ENCODE measurements at regions not wholly inside any gene's neighbourhood (a gene's known extent, or its start where the extent isn't known, plus 50 kb on each side); places are given as distances from the start of the nearest gene placed in this dataset.
"Not testable (repeated sequence)": the region's sequence is repeated elsewhere in the genome, so short reads cannot be mapped to it uniquely, and the experiment has no call there.

- not testable (repeated sequence) for H3K27me3 ChIP-seq (ENCODE audit: insufficient read depth, low read length); DNase-seq (ENCODE audit: low read depth); H3K27ac ChIP-seq (ENCODE audit: low read depth, low read length); H3K4me2 ChIP-seq (ENCODE audit: low read length); H3K9me3 Mint-ChIP-seq (ENCODE audit: unreplicated experiment); H3K27ac Mint-ChIP-seq (ENCODE audit: unreplicated experiment); H3K27me3 Mint-ChIP-seq (ENCODE audit: low read depth, unreplicated experiment); FAIRE-seq; H3K36me3 ChIP-seq (ENCODE audit: insufficient read depth, low read length); H3K79me2 ChIP-seq (ENCODE audit: insufficient read depth, low read length); H2AFZ ChIP-seq (ENCODE audit: low read depth, low read length); H3K9ac ChIP-seq (ENCODE audit: low read length); H4K20me1 ChIP-seq (ENCODE audit: insufficient read depth, low read length); H3K9me3 ChIP-seq (ENCODE audit: insufficient read depth, low read depth, low read length); H3K4me3 ChIP-seq (ENCODE audit: insufficient read depth, low read depth, low read length); H3K4me3 Mint-ChIP-seq (ENCODE audit: unreplicated experiment); H3K36me3 Mint-ChIP-seq (ENCODE audit: low read depth, unreplicated experiment); H3K4me1 Mint-ChIP-seq (ENCODE audit: low read depth, unreplicated experiment); H3K4me1 ChIP-seq (ENCODE audit: insufficient read depth, low read length)
Measured at GRCh38 chr17:15869868-15870267, 75.1 kb upstream of the ADORA2B start.

- not testable (repeated sequence) for H3K4me1 ChIP-seq (ENCODE audit: insufficient read depth, low read length); H3K9ac ChIP-seq (ENCODE audit: low read length); H3K36me3 Mint-ChIP-seq (ENCODE audit: low read depth, unreplicated experiment); H4K20me1 ChIP-seq (ENCODE audit: insufficient read depth, low read length); DNase-seq (ENCODE audit: low read depth); H3K27me3 ChIP-seq (ENCODE audit: insufficient read depth, low read length); H3K27ac ChIP-seq (ENCODE audit: low read depth, low read length); H3K9me3 ChIP-seq (ENCODE audit: insufficient read depth, low read depth, low read length); H3K4me3 ChIP-seq (ENCODE audit: insufficient read depth, low read depth, low read length); H3K27me3 Mint-ChIP-seq (ENCODE audit: low read depth, unreplicated experiment); H2AFZ ChIP-seq (ENCODE audit: low read depth, low read length); FAIRE-seq; H3K4me1 Mint-ChIP-seq (ENCODE audit: low read depth, unreplicated experiment); H3K27ac Mint-ChIP-seq (ENCODE audit: unreplicated experiment); H3K79me2 ChIP-seq (ENCODE audit: insufficient read depth, low read length); H3K9me3 Mint-ChIP-seq (ENCODE audit: unreplicated experiment); H3K4me2 ChIP-seq (ENCODE audit: low read length); H3K4me3 Mint-ChIP-seq (ENCODE audit: unreplicated experiment); H3K36me3 ChIP-seq (ENCODE audit: insufficient read depth, low read length)
Measured at GRCh38 chr17:15872677-15873076, 72.3 kb upstream of the ADORA2B start.

GRCh38 chr17:15877882-15878500 lies 66.9 kb upstream of the ADORA2B start:
- not testable (repeated sequence) for H3K4me3 ChIP-seq (ENCODE audit: insufficient read depth, low read depth, low read length); H3K27me3 ChIP-seq (ENCODE audit: insufficient read depth, low read length); H3K27ac Mint-ChIP-seq (ENCODE audit: unreplicated experiment); H3K4me1 ChIP-seq (ENCODE audit: insufficient read depth, low read length); H3K4me1 Mint-ChIP-seq (ENCODE audit: low read depth, unreplicated experiment); H3K9ac ChIP-seq (ENCODE audit: low read length); H3K4me2 ChIP-seq (ENCODE audit: low read length); FAIRE-seq; H4K20me1 ChIP-seq (ENCODE audit: insufficient read depth, low read length); H3K27me3 Mint-ChIP-seq (ENCODE audit: low read depth, unreplicated experiment); H3K27ac ChIP-seq (ENCODE audit: low read depth, low read length); H3K79me2 ChIP-seq (ENCODE audit: insufficient read depth, low read length); H3K9me3 ChIP-seq (ENCODE audit: insufficient read depth, low read depth, low read length); H3K4me3 Mint-ChIP-seq (ENCODE audit: unreplicated experiment); H2AFZ ChIP-seq (ENCODE audit: low read depth, low read length); H3K36me3 ChIP-seq (ENCODE audit: insufficient read depth, low read length); H3K36me3 Mint-ChIP-seq (ENCODE audit: low read depth, unreplicated experiment); H3K9me3 Mint-ChIP-seq (ENCODE audit: unreplicated experiment)
- peak; percentile 44 for DNase-seq (ENCODE audit: low read depth)

- Mint-ChIP-seq H3K9me3 (ENCODE audit: unreplicated experiment) (no peaks in the 10 kb centered on the region), H3K27me3 (ENCODE audit: low read depth, unreplicated experiment) (no peaks in the 10 kb centered on the region), H3K27ac (ENCODE audit: unreplicated experiment) (peak overlapping the region; percentile 63), H3K4me1 (ENCODE audit: low read depth, unreplicated experiment) (peaks cover 5% of the 10 kb centered on the region), H3K36me3 (ENCODE audit: low read depth, unreplicated experiment) (no peaks in the 10 kb centered on the region), H3K4me3 (ENCODE audit: unreplicated experiment) (no peak overlapping the region)
- H3K9me3 ChIP-seq (ENCODE audit: insufficient read depth, low read depth, low read length): no peaks in the 10 kb centered on the region
- no peaks in the 10 kb centered on the region for H3K79me2 ChIP-seq (ENCODE audit: insufficient read depth, low read length)
- FAIRE-seq (no peak), DNase-seq (ENCODE audit: low read depth) (no peak)
- H3K4me1 ChIP-seq (ENCODE audit: insufficient read depth, low read length): peaks cover 2% of the 10 kb centered on the region
- H3K36me3 ChIP-seq (ENCODE audit: insufficient read depth, low read length): no peaks in the 10 kb centered on the region
- H2AFZ ChIP-seq (ENCODE audit: low read depth, low read length): no peak overlapping the region
- H3K27me3 ChIP-seq (ENCODE audit: insufficient read depth, low read length): no peaks in the 10 kb centered on the region
- no peaks in the 10 kb centered on the region for H4K20me1 ChIP-seq (ENCODE audit: insufficient read depth, low read length)
- no peak overlapping the region for H3K27ac ChIP-seq (ENCODE audit: low read depth, low read length)
- no peak overlapping the region for H3K9ac ChIP-seq (ENCODE audit: low read length)
- H3K4me3 ChIP-seq (ENCODE audit: insufficient read depth, low read depth, low read length): no peak overlapping the region
- TF ChIP-seq EZH2 (IDR thresholded peaks at IDR 0.05; ENCODE audit: insufficient read depth, low read length): no peak
- TF ChIP-seq CTCF (IDR thresholded peaks at IDR 0.05; ENCODE audit: insufficient read depth, low read depth, low read length): no peak
- H3K4me2 ChIP-seq (ENCODE audit: low read length): no peak overlapping the region
Measured at GRCh38 chr17:15882058-15882720, 62.7 kb upstream of the ADORA2B start.
